GM18520 (cell line): ENCODE measurements at regions not wholly inside any gene's neighbourhood (a gene's known extent, or its start where the extent isn't known, plus 50 kb on each side); places are given as distances from the start of the nearest gene placed in this dataset.
A peak's percentile ranks its signal among the peaks of the same experiment; 100 is the strongest.

Experiments
- ATAC-seq: cut with Tn5 transposase; IDR thresholded peaks from one replicate; pipeline ENCODE4 v1.9.1; 2021; ENCODE audit not compliant: unreplicated experiment

- ATAC-seq: no peak
Measured at GRCh38 chr3:56985878-56986277, 74.6 kb upstream of the SPATA12 start.

DNA sequence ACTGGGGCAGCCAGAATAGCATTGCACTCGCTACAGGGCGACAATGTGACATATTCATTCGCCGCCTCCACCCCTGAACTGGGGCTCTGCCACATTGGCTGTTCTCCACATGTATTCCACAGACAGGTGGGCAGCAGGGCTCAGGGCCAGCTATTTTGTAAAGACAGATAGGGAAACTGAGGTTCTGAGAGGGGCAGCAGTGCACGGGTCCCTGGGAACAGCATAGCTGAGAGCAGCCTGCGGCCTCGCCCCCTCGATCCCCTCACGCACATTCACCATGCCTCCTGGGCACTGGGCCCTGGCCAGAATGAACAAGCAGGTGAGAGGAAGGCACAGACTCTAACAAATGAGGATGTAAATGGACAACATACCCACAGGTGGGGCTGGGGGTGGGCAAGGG, 75.0 kb upstream of the SPATA12 start:
- ATAC-seq: no peak

DNA sequence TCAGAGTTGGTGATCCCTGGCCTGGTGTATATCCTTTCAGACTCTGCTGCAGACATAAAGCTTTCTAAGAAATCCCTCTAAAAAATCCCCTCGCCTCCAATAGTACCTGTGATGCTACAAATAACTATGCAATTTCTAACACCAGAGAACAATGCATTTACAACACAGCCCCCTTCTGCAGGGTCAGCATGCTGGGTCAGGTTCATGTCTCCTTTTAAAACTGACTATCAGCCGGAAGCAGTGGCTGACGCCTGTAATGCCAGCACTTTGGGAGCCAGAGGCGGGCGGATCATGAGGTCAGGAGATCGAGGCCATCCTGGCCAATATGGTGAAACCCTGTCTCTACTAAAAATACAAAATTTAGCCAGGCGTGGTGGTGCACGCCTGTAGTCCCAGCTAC, 77.0 kb upstream of the SPATA12 start:
- ATAC-seq: no peak

GRCh38 chr3:56981445-56982230, 78.8 kb upstream of the SPATA12 start:
- no peak for ATAC-seq

- ATAC-seq: no peak
Measured at GRCh38 chr3:56980798-56981390, 79.6 kb upstream of the SPATA12 start.

DNA sequence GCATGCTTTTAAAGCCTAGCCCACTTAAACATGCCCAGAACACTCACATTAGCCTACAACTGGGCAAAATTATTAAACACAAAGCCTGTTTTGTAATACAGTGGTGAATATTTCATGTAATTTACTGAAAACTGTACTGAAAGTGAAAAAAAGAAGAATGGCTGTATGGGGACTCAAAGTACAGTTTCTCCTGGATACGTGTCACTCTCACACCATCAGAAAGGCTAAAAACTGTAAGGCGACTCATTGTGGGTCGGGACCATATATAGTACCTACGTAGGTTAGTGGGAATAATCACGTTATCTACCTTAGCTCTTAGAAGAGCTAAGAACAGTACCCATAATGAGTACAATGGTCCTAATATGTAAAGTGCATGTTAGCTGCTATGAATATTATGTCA, 80.2 kb upstream of the SPATA12 start:
- ATAC-seq: no peak

DNA sequence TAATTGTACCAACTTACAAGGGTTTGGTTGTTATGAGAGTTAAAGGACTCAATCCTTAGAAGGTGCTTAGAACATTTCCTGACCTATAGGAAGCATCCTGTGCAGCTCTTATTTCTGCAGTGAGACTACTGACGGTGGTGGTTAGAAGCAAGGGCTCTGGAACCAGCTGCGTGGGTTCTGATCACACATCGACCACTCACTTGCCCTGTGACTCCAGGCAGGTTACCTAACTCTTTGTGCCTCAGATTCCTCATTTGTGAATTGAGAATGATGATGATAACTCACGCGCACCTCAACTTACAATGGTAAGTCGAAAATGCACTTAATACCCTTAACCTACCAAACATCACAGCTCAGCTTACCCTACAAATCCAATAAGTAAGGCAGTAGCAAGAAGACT, 80.7 kb upstream of the SPATA12 start:
- no peak for ATAC-seq

GRCh38 chr3:56977561-56977889, 82.9 kb upstream of the SPATA12 start:
- no peak for ATAC-seq

DNA sequence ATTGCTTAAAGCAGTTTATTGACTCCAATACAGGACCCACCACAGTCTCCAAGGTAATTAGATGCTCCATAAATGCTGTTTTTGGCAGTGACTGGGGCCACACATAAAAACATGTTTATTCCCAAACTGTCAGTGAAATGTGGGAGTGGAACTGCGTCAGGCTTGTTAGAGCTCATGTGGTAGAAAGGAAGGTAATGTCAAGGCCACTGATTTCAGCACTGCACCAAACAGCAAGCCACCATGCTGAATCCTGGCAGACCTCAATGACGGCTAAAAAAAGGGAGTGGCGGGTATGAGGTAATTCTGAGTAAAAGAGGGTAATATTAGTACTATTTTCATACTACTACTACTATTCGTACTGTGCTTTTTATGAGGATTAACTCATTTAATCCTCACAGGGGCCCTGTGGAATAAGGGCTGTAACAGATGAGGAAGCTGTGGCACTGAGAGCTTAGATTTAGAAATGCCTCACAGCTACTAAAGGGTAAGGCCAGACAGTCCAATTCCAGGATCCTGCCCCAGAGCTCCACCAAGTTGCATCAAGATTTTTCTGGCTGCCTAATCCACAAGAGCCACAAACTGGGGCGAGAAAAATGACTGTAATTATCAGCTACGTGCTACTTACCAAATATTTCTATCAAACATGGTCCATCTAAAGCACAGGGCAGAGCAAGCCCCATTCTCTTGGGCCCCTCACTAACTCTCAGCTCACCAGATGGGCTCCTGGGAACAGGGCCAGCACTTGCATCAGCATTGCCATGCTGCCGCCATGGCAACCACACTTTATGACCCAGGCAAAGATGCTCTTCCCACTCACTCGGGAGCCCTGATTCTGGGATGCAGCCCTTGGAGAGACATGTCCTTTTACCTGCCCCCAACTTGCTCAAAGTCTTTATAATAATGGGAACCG, 83.6 kb upstream of the SPATA12 start:
- ATAC-seq: no peak

- ATAC-seq: no peak
Measured at GRCh38 chr3:56975567-56975966, 84.9 kb upstream of the SPATA12 start.

- ATAC-seq: no peak
Measured at GRCh38 chr3:56974247-56974930, 86.1 kb upstream of the SPATA12 start.

DNA sequence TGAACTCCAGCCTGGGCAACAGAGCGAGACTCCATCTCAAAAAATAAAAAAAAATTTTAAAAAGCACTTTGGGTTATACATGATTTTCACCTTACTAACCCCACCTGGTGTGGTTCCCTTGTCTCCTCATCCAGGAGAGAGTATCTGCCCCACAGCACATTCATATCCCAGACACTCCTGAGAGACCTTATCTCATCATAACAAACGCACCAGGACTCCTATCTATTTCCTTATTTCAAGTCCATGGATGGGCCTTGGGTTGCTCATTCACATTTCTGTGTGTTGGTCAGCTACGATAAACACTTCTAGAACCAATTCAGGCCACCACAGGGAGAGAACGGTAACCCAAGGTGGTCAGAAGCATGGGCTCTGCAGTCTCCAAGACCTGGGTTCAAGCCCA, 88.6 kb upstream of the SPATA12 start:
- no peak for ATAC-seq

DNA sequence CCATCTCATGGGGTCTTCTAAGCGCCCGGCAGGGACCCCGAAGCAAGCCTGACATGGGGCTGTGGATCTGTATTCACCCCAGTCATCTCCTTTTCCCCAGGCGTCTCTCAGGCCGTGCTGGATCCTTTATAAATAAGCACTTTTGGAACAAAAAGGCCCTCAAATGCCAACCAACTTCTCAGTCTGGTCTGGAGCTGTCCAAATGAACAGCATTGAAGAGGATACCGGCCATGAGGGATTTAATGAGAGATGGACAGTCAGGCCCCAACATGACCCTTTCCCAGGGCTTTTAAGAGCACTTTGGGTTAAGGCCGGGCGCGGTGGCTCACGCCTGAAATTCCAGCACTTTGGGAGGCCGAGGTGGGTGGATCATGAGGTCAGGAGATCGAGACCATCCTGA, 89.2 kb upstream of the SPATA12 start:
- no peak for ATAC-seq

DNA sequence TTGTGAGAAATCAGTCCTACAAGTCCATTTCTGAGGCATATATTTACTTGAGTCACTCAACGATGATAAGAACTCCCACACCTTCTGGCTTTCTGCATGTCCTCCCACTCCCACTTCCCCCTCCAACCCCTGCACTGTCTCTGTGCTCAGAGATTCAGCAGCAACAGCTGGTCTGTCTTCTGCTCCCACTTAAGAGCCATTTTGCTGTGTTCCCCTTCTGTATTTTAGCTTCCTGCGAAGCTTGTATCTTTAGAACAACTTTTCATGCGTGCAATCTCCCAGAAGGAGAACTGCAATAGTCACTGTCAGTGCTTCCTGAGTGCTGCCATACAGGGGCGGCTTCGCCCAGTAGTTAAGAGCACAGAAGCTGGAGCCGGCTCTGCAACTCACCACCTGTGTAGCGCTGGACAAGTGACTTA, 90.0 kb upstream of the SPATA12 start:
- ATAC-seq: no peak

DNA sequence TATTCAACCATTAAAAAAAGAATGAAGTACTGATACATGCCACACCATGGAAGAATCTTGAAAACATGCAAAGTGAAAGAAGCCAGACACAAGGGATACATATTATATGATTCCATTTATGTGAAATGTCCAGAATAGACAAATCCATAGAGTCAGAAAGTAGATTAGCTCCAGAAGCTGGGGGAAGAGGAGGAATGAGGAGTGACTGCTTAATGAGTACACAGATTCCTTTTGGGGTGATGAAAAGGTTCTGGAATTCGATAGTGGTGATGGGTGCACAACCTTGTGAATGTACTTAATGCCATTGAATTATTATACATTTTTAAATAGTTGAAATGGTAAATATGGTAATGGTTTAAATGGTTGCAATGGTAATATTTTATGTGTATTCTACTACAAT, 90.6 kb upstream of the SPATA12 start:
- no peak for ATAC-seq

DNA sequence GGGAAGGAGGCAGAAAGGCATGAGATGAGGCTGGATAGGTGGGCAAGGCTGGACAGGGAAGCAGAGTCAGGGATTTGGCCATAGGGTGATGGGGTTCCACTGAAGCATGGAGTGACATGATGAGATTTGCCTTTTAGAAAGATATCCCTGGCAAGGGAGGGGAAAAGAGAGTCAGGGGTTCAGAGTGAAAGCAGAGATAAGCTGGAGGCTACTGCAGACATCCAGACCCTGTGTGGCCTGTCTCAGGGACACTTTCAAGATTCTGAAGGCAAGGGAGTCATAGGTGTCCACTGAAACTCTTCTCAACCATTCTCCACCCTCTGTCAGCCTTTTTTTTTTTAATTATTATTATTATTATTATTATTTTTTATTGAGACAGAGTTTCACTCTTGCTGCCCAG, 94.0 kb upstream of the SPATA12 start:
- ATAC-seq: no peak

DNA sequence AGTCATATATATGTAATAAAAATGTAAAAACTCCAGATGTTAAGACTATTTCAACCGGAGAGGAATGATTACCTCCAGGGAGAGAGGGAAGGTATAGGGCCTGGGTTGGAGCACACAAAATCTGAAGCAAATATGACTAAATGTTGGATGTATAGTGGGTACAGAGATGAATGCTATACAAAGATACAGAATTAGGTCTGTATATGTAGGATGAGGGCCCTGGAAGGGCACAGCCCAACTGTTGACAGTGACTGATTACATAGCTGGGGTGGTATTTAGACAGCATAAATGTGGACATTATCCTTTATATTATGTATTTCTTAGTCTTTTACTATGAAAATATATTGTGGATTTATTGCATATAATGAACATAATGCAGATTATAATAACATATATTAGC, 94.4 kb upstream of the SPATA12 start:
- no peak for ATAC-seq

GRCh38 chr3:56962922-56963321, 97.5 kb upstream of the SPATA12 start:
- no peak for ATAC-seq

GRCh38 chr3:56962206-56962605, 98.3 kb upstream of the SPATA12 start:
- no peak for ATAC-seq

GRCh38 chr3:56960234-56960917, 100.1 kb upstream of the SPATA12 start:
- peak; percentile 57 for ATAC-seq

DNA sequence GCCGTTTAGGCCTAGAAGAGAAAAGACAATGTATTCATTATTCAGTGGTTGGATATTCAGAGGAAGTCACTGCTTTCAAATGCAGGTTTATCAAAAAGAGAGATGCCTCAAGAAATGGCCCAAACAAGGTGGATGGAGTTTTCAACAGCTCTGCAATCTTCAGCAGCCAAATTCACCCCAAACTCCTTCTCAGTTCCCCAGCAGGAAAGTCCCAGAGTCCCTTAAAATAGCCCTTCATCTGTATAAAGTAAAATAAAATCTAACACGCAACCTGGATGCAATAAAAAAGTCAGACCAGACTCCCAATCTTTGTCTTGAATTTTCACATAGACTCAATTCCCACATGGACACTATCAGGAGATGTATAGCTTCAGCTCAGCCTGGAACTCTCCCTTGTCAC, 101.6 kb upstream of the SPATA12 start:
- no peak for ATAC-seq
